ENCODE measurements at regions not wholly inside any gene's neighbourhood (a gene's known extent, or its start where the extent isn't known, plus 50 kb on each side); places are given as distances from the start of the nearest gene placed in this dataset.

GRCh38 chr12:76704693-76705092 is 59.2 kb upstream of the ZDHHC17 start:
- DNase-seq (ENCODE audit: low spot score) (no peak), ATAC-seq (no peak)

GRCh38 chr12:76706101-76706500 is 57.8 kb upstream of the ZDHHC17 start:
- DNase-seq (ENCODE audit: low spot score) (no peak), ATAC-seq (no peak)

- ATAC-seq: no peak
- no peak for DNase-seq (ENCODE audit: low spot score)
Observed at GRCh38 chr12:76706761-76707160, 57.2 kb upstream of the ZDHHC17 start.

GRCh38 chr12:76707772-76708171 is 56.1 kb upstream of the ZDHHC17 start:
- no peak for DNase-seq (ENCODE audit: low spot score)
- no peak for ATAC-seq

GRCh38 chr12:76708296-76708695 is 55.6 kb upstream of the ZDHHC17 start:
- no peak for DNase-seq (ENCODE audit: low spot score)
- ATAC-seq: no peak

GRCh38 chr12:76711241-76711640 is 52.7 kb upstream of the ZDHHC17 start:
- ATAC-seq (no peak), DNase-seq (ENCODE audit: low spot score) (no peak)

GRCh38 chr12:76713130-76713529 is 50.8 kb upstream of the ZDHHC17 start:
- no peak for ATAC-seq
- DNase-seq (ENCODE audit: low spot score): no peak

- no peak for ATAC-seq
- no peak for DNase-seq (ENCODE audit: low spot score)
Observed at GRCh38 chr12:76713986-76714385, 49.9 kb upstream of the ZDHHC17 start.

All from left lobe of liver (tissue), 2 donors.